GM23338 (cell line): ENCODE measurements at regions not wholly inside any gene's neighbourhood (a gene's known extent, or its start where the extent isn't known, plus 50 kb on each side); places are given as distances from the start of the nearest gene placed in this dataset.

Experiments used
- ATAC-seq: fragments of 200-7000 bp; cut with Tn5 transposase; 3 replicates; pipeline ENCODE4 v1.9.1; 2020
- DNase-seq: peaks from one replicate; pipeline ENCODE4 v3.0.0-alpha.2; 2015; ENCODE audit warnings: low spot score
- H2AFZ ChIP-seq: fragments of 200-600 bp; sonication (generic); 2 replicates; pipeline ENCODE4 v1.8.0; 2016; ENCODE audit warnings: antibody characterized with exemption, mild to moderate bottlenecking, moderate library complexity
- H3F3A ChIP-seq: fragments of 200-600 bp; sonication (generic); replicated peaks from 2 replicates; pipeline ENCODE4 v1.8.0; 2017; ENCODE audit warnings: antibody characterized with exemption, mixed run types, low read depth
- H3K27ac ChIP-seq: fragments of 200-600 bp; sonication (generic); 2 replicates; pipeline ENCODE4 v1.6.1; 2016; ENCODE audit warnings: low read depth
- H3K27me3 ChIP-seq: fragments of 200-600 bp; sonication (generic); 2 replicates; pipeline ENCODE4 v1.8.0; 2016; ENCODE audit warnings: mild to moderate bottlenecking, mixed run types, moderate library complexity; ENCODE audit not compliant: insufficient read depth
- H3K36me3 ChIP-seq: fragments of 200-600 bp; sonication (generic); 2 replicates; pipeline ENCODE4 v1.8.0; 2016; ENCODE audit warnings: mild to moderate bottlenecking; ENCODE audit not compliant: insufficient read depth
- H3K4me1 ChIP-seq: fragments of 200-600 bp; sonication (generic); 2 replicates; pipeline ENCODE4 v1.8.0; 2016; ENCODE audit warnings: mild to moderate bottlenecking, moderate library complexity; ENCODE audit not compliant: insufficient read depth
- H3K4me2 ChIP-seq: fragments of 200-600 bp; sonication (generic); 2 replicates; pipeline ENCODE4 v1.7.1; 2017; ENCODE audit warnings: mixed run types
- H3K4me3 ChIP-seq: fragments of 200-600 bp; sonication (generic); 2 replicates; pipeline ENCODE4 v1.6.1; 2016; ENCODE audit warnings: mixed run types
- H3K79me2 ChIP-seq: fragments of 200-600 bp; sonication (generic); replicated peaks from 2 replicates; pipeline ENCODE4 v1.8.0; 2017; ENCODE audit warnings: mild to moderate bottlenecking; ENCODE audit not compliant: insufficient read depth
- H3K9me2 ChIP-seq: fragments of 200-600 bp; sonication (generic); 2 replicates; pipeline ENCODE4 v1.8.0; 2017; ENCODE audit not compliant: insufficient read depth
- H4K20me1 ChIP-seq: fragments of 200-600 bp; sonication (generic); replicated peaks from 2 replicates; pipeline ENCODE4 v1.8.0; 2017; ENCODE audit warnings: mild to moderate bottlenecking; ENCODE audit not compliant: insufficient read depth
- H3K27ac Mint-ChIP-seq: 2 replicates; pipeline ENCODE4 v1.8.0; 2020; ENCODE audit warnings: inconsistent platforms, mild to moderate bottlenecking, moderate library complexity, mixed read lengths
- H3K27me3 Mint-ChIP-seq: 3 replicates; pipeline ENCODE4 v1.8.0; 2022; ENCODE audit warnings: low read depth, mild to moderate bottlenecking, moderate library complexity, mixed read lengths, inconsistent platforms; ENCODE audit not compliant: insufficient read depth, poor library complexity
- H3K36me3 Mint-ChIP-seq: 3 replicates; pipeline ENCODE4 v1.8.0; 2021; ENCODE audit warnings: low read depth, mild to moderate bottlenecking, inconsistent platforms, moderate library complexity, mixed read lengths
- H3K4me1 Mint-ChIP-seq: 3 replicates; pipeline ENCODE4 v1.8.0; 2020; ENCODE audit warnings: mild to moderate bottlenecking, inconsistent platforms, mixed read lengths
- H3K4me3 Mint-ChIP-seq: 3 replicates; pipeline ENCODE4 v1.8.0; 2021; ENCODE audit warnings: moderate library complexity, mild to moderate bottlenecking, inconsistent platforms, mixed read lengths
- H3K9me3 Mint-ChIP-seq: 3 replicates; pipeline ENCODE4 v1.8.0; 2020; ENCODE audit warnings: moderate library complexity, mild to moderate bottlenecking, inconsistent platforms, mixed read lengths
- CREB1 ChIP-seq: fragments of 250-450 bp; sonication (Bioruptor Pico); IDR thresholded peaks from 2 replicates; pipeline ENCODE4 v1.5.0; 2020; ENCODE audit warnings: low read depth, mild to moderate bottlenecking, moderate library complexity
- CTCF ChIP-seq, 2 experiments: fragments of 200-600 bp in 1 of 2; sonication (generic) in 1 of 2; conservative IDR thresholded peaks; 2 replicates each; pipeline versions ENCODE4 v1.5.1 to v1.6.1; 2016 to 2017; ENCODE audit warnings: antibody characterized with exemption in 2 of 2, low read depth in 2 of 2, mild to moderate bottlenecking in 2 of 2, moderate library complexity in 1 of 2
- ETS1 ChIP-seq: IDR thresholded peaks from 2 replicates; pipeline ENCODE4 v1.6.1; 2016; ENCODE audit warnings: antibody characterized with exemption
- EZH2 ChIP-seq: fragments of 200-600 bp; sonication (generic); IDR thresholded peaks from one replicate; pipeline ENCODE4 v1.8.0; 2017; ENCODE audit warnings: antibody characterized with exemption, mild to moderate bottlenecking, low read depth; ENCODE audit not compliant: unreplicated experiment
- EZH2phosphoT487 ChIP-seq: fragments of 200-600 bp; sonication (generic); IDR thresholded peaks from one replicate; pipeline ENCODE4 v1.8.1; 2018; ENCODE audit warnings: antibody characterized with exemption; ENCODE audit not compliant: unreplicated experiment
- JUNB ChIP-seq: IDR thresholded peaks from one replicate; pipeline ENCODE4 v1.6.1; 2016; ENCODE audit warnings: antibody characterized with exemption; ENCODE audit not compliant: unreplicated experiment
- NANOG ChIP-seq: IDR thresholded peaks from 2 replicates; pipeline ENCODE4 v1.6.1; 2016; ENCODE audit warnings: antibody characterized with exemption, borderline replicate concordance
- POLR2AphosphoS5 ChIP-seq: IDR thresholded peaks from 2 replicates; pipeline ENCODE4 v1.6.1; 2016; ENCODE audit warnings: antibody characterized with exemption, low read depth
- STAT1 ChIP-seq: IDR thresholded peaks from one replicate; pipeline ENCODE4 v1.6.1; 2016; ENCODE audit warnings: antibody characterized with exemption; ENCODE audit not compliant: unreplicated experiment
- ZNF114 ChIP-seq: fragments of 250-450 bp; sonication (Bioruptor Pico); IDR thresholded peaks from 2 replicates; pipeline ENCODE4 v1.5.0; 2020; ENCODE audit warnings: mild to moderate bottlenecking, moderate library complexity
- ZNF331 ChIP-seq: fragments of 250-450 bp; sonication (Bioruptor Pico); IDR thresholded peaks from 2 replicates; pipeline ENCODE4 v1.5.0; 2020; ENCODE audit warnings: low read depth, mild to moderate bottlenecking, moderate library complexity
- ZNF462 ChIP-seq: fragments of 250-450 bp; sonication (Bioruptor Pico); IDR thresholded peaks from 2 replicates; pipeline ENCODE4 v1.5.0; 2020; ENCODE audit warnings: mild to moderate bottlenecking, moderate library complexity
- TF ChIP-seq, protein P1 (sequence below): IDR thresholded peaks from one replicate; pipeline ENCODE4 v1.6.1; 2018; ENCODE audit warnings: antibody characterized with exemption; ENCODE audit not compliant: unreplicated experiment

DNA sequence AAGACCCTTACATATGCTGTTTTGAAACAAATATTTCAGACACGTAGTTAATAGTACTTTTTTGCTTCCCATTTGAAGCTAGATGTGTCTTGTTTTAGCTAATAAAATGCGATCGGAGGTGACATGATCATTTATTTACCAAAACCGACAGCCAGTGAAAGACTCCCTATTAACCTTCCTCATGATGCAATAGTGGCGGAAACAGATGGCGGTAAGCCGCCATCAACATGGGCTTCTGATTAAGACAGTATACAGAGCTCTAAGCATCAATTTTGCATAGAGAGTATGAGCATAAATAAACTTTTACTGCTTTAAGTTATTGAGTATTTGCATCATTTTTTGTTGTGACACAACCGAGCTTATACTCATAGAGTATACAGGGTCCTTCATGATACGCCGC is 1282.4 kb upstream of the ADGRB3 start:
- Mint-ChIP-seq H3K9me3 (no peaks in the 10 kb centered on the region; the same call in 2 of the 3 replicates), H3K36me3 (no peaks in the 10 kb centered on the region), H3K4me3 (no peak overlapping the region), H3K27me3 (peaks cover 1% of the 10 kb centered on the region), H3K27ac (no peak overlapping the region), H3K4me1 (no peaks in the 10 kb centered on the region)
- Histone ChIP-seq H2AFZ (no peak overlapping the region), H3K4me1 (no peaks in the 10 kb centered on the region), H3K36me3 (no peaks in the 10 kb centered on the region), H3K9me2 (no peaks in the 10 kb centered on the region), H3K79me2 (no peaks in the 10 kb centered on the region), H3K27me3 (no peaks in the 10 kb centered on the region), H4K20me1 (no peaks in the 10 kb centered on the region), H3F3A (no peaks in the 10 kb centered on the region), H3K4me2 (no peak overlapping the region), H3K4me3 (no peak overlapping the region), H3K27ac (no peak overlapping the region)
- TF ChIP-seq EZH2phosphoT487 (no peak), ZNF462 (CRISPR knock-in tag) (no peak), JUNB (no peak), ETS1 (no peak), ZNF114 (CRISPR knock-in tag) (no peak), EZH2 (no peak), STAT1 (no peak), ZNF331 (CRISPR knock-in tag) (no peak), NANOG (no peak), POLR2AphosphoS5 (no peak), CTCF (conservative IDR thresholded peaks at IDR 0.05; ENCODE audit: low read depth in 2 of 2) (no peak), CREB1 (CRISPR knock-in tag) (no peak)
- TF ChIP-seq, protein P1, sequence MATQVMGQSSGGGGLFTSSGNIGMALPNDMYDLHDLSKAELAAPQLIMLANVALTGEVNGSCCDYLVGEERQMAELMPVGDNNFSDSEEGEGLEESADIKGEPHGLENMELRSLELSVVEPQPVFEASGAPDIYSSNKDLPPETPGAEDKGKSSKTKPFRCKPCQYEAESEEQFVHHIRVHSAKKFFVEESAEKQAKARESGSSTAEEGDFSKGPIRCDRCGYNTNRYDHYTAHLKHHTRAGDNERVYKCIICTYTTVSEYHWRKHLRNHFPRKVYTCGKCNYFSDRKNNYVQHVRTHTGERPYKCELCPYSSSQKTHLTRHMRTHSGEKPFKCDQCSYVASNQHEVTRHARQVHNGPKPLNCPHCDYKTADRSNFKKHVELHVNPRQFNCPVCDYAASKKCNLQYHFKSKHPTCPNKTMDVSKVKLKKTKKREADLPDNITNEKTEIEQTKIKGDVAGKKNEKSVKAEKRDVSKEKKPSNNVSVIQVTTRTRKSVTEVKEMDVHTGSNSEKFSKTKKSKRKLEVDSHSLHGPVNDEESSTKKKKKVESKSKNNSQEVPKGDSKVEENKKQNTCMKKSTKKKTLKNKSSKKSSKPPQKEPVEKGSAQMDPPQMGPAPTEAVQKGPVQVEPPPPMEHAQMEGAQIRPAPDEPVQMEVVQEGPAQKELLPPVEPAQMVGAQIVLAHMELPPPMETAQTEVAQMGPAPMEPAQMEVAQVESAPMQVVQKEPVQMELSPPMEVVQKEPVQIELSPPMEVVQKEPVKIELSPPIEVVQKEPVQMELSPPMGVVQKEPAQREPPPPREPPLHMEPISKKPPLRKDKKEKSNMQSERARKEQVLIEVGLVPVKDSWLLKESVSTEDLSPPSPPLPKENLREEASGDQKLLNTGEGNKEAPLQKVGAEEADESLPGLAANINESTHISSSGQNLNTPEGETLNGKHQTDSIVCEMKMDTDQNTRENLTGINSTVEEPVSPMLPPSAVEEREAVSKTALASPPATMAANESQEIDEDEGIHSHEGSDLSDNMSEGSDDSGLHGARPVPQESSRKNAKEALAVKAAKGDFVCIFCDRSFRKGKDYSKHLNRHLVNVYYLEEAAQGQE, result no peak
- no peak for ATAC-seq
- no peak for DNase-seq
